ENCODE measurements at regions not wholly inside any gene's neighbourhood (a gene's known extent, or its start where the extent isn't known, plus 50 kb on each side); places are given as distances from the start of the nearest gene placed in this dataset.
"Not testable (repeated sequence)": the region's sequence is repeated elsewhere in the genome, so short reads cannot be mapped to it uniquely, and the experiment has no call there.

- H3K4me3 ChIP-seq: no peak overlapping the region
- no peak overlapping the region for H3K27ac ChIP-seq
Observed at GRCh38 chr13:23007426-23007825, 173.4 kb upstream of the SGCG start.

GRCh38 chr13:23018143-23018542, 162.6 kb upstream of the SGCG start:
- Histone ChIP-seq H3K4me3 (no peak overlapping the region), H3K27ac (no peak overlapping the region)

- H3K27ac ChIP-seq: no peak overlapping the region
- H3K4me3 ChIP-seq: no peak overlapping the region
Observed at GRCh38 chr13:23020246-23020843, 160.4 kb upstream of the SGCG start.

GRCh38 chr13:23021906-23022305, 158.9 kb upstream of the SGCG start:
- H3K27ac ChIP-seq: no peak overlapping the region
- no peak overlapping the region for H3K4me3 ChIP-seq

- no peak overlapping the region for H3K4me3 ChIP-seq
- H3K27ac ChIP-seq: no peak overlapping the region
Observed at GRCh38 chr13:23022704-23023103, 158.1 kb upstream of the SGCG start.

GRCh38 chr13:23025864-23026608, 154.7 kb upstream of the SGCG start:
- Histone ChIP-seq H3K27ac (no peak overlapping the region), H3K4me3 (no peak overlapping the region)

GRCh38 chr13:23039266-23039935, 141.4 kb upstream of the SGCG start:
- H3K27ac ChIP-seq: no peak overlapping the region
- H3K4me3 ChIP-seq: no peak overlapping the region

GRCh38 chr13:23042181-23042580, 138.6 kb upstream of the SGCG start:
- Histone ChIP-seq H3K4me3 (no peak overlapping the region), H3K27ac (no peak overlapping the region)

GRCh38 chr13:23044906-23045305, 135.9 kb upstream of the SGCG start:
- Histone ChIP-seq H3K4me3 (no peak overlapping the region), H3K27ac (no peak overlapping the region)

GRCh38 chr13:23050126-23050525, 130.7 kb upstream of the SGCG start:
- Histone ChIP-seq H3K27ac (no peak overlapping the region), H3K4me3 (no peak overlapping the region)

GRCh38 chr13:23053711-23054110, 127.1 kb upstream of the SGCG start:
- H3K4me3 ChIP-seq, H3K27ac ChIP-seq: not testable (repeated sequence)

- no peak overlapping the region for H3K27ac ChIP-seq
- H3K4me3 ChIP-seq: no peak overlapping the region
Observed at GRCh38 chr13:23059173-23059572, 121.6 kb upstream of the SGCG start.

GRCh38 chr13:23060959-23061358, 119.8 kb upstream of the SGCG start:
- Histone ChIP-seq H3K27ac (no peak overlapping the region), H3K4me3 (no peak overlapping the region)

- Histone ChIP-seq H3K27ac (no peak overlapping the region), H3K4me3 (no peak overlapping the region)
Observed at GRCh38 chr13:23067129-23067528, 113.7 kb upstream of the SGCG start.

- Histone ChIP-seq H3K4me3 (no peak overlapping the region), H3K27ac (no peak overlapping the region)
Observed at GRCh38 chr13:23069566-23069965, 111.2 kb upstream of the SGCG start.

GRCh38 chr13:23074075-23074828, 106.5 kb upstream of the SGCG start:
- no peak overlapping the region for H3K4me3 ChIP-seq
- no peak overlapping the region for H3K27ac ChIP-seq

- Histone ChIP-seq H3K27ac (no peak overlapping the region), H3K4me3 (no peak overlapping the region)
Observed at GRCh38 chr13:23081220-23081619, 99.6 kb upstream of the SGCG start.

- Histone ChIP-seq H3K27ac (no peak overlapping the region), H3K4me3 (no peak overlapping the region)
Observed at GRCh38 chr13:23081901-23082300, 98.9 kb upstream of the SGCG start.

- H3K4me3 ChIP-seq: no peak overlapping the region
- H3K27ac ChIP-seq: no peak overlapping the region
Observed at GRCh38 chr13:23086968-23087623, 93.7 kb upstream of the SGCG start.

GRCh38 chr13:23087880-23088279, 92.9 kb upstream of the SGCG start:
- Histone ChIP-seq H3K4me3 (no peak overlapping the region), H3K27ac (no peak overlapping the region)
